PC-3 (cell line): ENCODE measurements at regions not wholly inside any gene's neighbourhood (a gene's known extent, or its start where the extent isn't known, plus 50 kb on each side); places are given as distances from the start of the nearest gene placed in this dataset.

Experiments used
- ATAC-seq: fragments of 200-7000 bp; cut with Tn5 transposase; 2 replicates; pipeline ENCODE4 v1.9.1; 2020; ENCODE audit warnings: mild to moderate bottlenecking, moderate library complexity
- BruUV-seq: library from RNA; stranded (reverse); fragments of 400-500 nt; replicated peaks from 2 replicates; lab custom pipeline; 2021; lab: Mats Ljungman, UMichigan
- CTCF ChIA-PET: fragments of 300-600 bp; sonication (Branson Sonifier 250); formaldehyde crosslinking; loops from one replicate; lab custom pipeline; 2022; ENCODE audit warnings: antibody characterized with exemption; lab: Charles Lee
- POLR2A ChIA-PET: fragments of 300-600 bp; sonication (Branson Sonifier 250); formaldehyde crosslinking; loops from one replicate; lab custom pipeline; 2022; ENCODE audit warnings: antibody characterized with exemption; ENCODE audit not compliant: unreplicated experiment; lab: Charles Lee
- DNase-seq: peaks from one replicate; pipeline ENCODE4 v3.0.0-alpha.2; 2015
- H2AFZ ChIP-seq: fragments of 300-600 bp; sonication (generic); 2 replicates; pipeline ENCODE4 v1.6.0; 2016; ENCODE audit warnings: antibody characterized with exemption, low read length
- H3F3A ChIP-seq: fragments of 300-600 bp; sonication (generic); one replicate; pipeline ENCODE4 v1.6.0; 2017; ENCODE audit warnings: antibody characterized with exemption, low read length, control low read depth, mild to moderate bottlenecking; ENCODE audit not compliant: unreplicated experiment
- H3K27ac ChIP-seq: fragments of 300-600 bp; sonication (generic); 2 replicates; pipeline ENCODE4 v1.5.1; 2016; ENCODE audit warnings: mild to moderate bottlenecking, low read length
- H3K27me3 ChIP-seq: fragments of 300-600 bp; sonication (generic); 2 replicates; pipeline ENCODE4 v1.6.1; 2016; ENCODE audit warnings: low read length, mixed read lengths
- H3K36me3 ChIP-seq: fragments of 300-600 bp; sonication (generic); 2 replicates; pipeline ENCODE4 v1.6.1; 2016; ENCODE audit warnings: low read depth, mixed run types, low read length, mixed read lengths
- H3K4me1 ChIP-seq: fragments of 300-600 bp; sonication (generic); 2 replicates; pipeline ENCODE4 v1.5.1; 2016; ENCODE audit warnings: low read length; ENCODE audit not compliant: insufficient read depth
- H3K4me2 ChIP-seq: fragments of 300-600 bp; sonication (generic); 2 replicates; pipeline ENCODE4 v1.6.0; 2016; ENCODE audit warnings: low read length
- H3K4me3 ChIP-seq: fragments of 300-600 bp; sonication (generic); 2 replicates; pipeline ENCODE4 v1.5.1; 2016; ENCODE audit warnings: mild to moderate bottlenecking, low read length, mixed read lengths
- H3K79me2 ChIP-seq: fragments of 300-600 bp; sonication (generic); 2 replicates; pipeline ENCODE4 v1.6.1; 2017; ENCODE audit warnings: low read length, mixed read lengths
- H3K9ac ChIP-seq: fragments of 300-600 bp; sonication (generic); 2 replicates; pipeline ENCODE4 v1.6.0; 2016; ENCODE audit warnings: mild to moderate bottlenecking, low read length
- H3K9me2 ChIP-seq: fragments of 300-600 bp; sonication (generic); replicated peaks from 2 replicates; pipeline ENCODE4 v1.6.1; 2016; ENCODE audit warnings: mixed run types, low read length, mixed read lengths
- H3K9me3 ChIP-seq: fragments of 300-600 bp; sonication (generic); 2 replicates; pipeline ENCODE4 v1.6.1; 2016; ENCODE audit warnings: low read length, mixed read lengths
- H4K20me1 ChIP-seq: fragments of 300-600 bp; sonication (generic); 2 replicates; pipeline ENCODE4 v1.6.1; 2016; ENCODE audit warnings: low read length, mixed read lengths
- EZH2 ChIP-seq: fragments of 300-600 bp; sonication (generic); IDR thresholded peaks from one replicate; pipeline ENCODE4 v1.6.1; 2017; ENCODE audit warnings: antibody characterized with exemption, mild to moderate bottlenecking, low read length; ENCODE audit not compliant: unreplicated experiment
- EZH2phosphoT487 ChIP-seq: fragments of 300-600 bp; sonication (generic); IDR thresholded peaks from 2 replicates; pipeline ENCODE4 v1.6.1; 2018; ENCODE audit warnings: mild to moderate bottlenecking, antibody characterized with exemption, low read length, borderline replicate concordance
- intact Hi-C: fragments of 100-400 bp; cut with micrococcal nuclease; formaldehyde crosslinking; loops from 2 replicates; pipeline ENCODE4 v1.9.0; 2023
- TF ChIP-seq, protein P1 (sequence below): fragments of 300-600 bp; sonication (generic); conservative IDR thresholded peaks from 2 replicates; pipeline ENCODE4 v1.5.1; 2017; ENCODE audit warnings: antibody characterized with exemption, low read depth, mild to moderate bottlenecking, low read length

DNA sequence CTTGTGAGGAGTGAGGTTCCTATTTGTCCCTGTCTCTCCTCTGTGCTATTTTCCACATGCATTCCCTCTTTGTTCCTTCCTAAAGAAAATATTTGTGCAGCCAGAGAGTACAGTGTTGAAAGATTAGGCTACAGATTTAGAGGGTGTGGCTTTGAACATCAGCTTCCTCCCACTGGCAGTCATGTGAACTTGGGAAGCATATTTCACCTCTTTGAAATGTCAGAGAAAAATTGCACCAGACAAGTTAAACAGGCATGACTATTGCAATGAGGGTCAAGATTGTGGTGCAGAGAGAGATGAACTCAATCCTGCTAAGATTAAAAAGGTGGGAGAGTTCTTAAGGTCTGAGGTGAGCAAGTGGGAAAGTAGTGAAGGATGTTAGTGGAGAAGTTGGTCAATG, 641.0 kb downstream of the DNAH5 start:
- Histone ChIP-seq H3K27me3 (no peaks in the 10 kb centered on the region), H3K4me3 (no peak overlapping the region), H3F3A (no peaks in the 10 kb centered on the region), H3K9ac (no peak overlapping the region), H3K9me3 (no peaks in the 10 kb centered on the region), H3K36me3 (no peaks in the 10 kb centered on the region), H3K4me2 (no peak overlapping the region), H3K27ac (no peak overlapping the region), H4K20me1 (no peaks in the 10 kb centered on the region), H3K9me2 (no peaks in the 10 kb centered on the region), H2AFZ (no peak overlapping the region), H3K4me1 (no peaks in the 10 kb centered on the region), H3K79me2 (no peaks in the 10 kb centered on the region)
- ATAC-seq (no peak), DNase-seq (no peak)
- no TSS peak for BruUV-seq
- no peak for TF ChIP-seq EZH2phosphoT487
- TF ChIP-seq, protein P1, sequence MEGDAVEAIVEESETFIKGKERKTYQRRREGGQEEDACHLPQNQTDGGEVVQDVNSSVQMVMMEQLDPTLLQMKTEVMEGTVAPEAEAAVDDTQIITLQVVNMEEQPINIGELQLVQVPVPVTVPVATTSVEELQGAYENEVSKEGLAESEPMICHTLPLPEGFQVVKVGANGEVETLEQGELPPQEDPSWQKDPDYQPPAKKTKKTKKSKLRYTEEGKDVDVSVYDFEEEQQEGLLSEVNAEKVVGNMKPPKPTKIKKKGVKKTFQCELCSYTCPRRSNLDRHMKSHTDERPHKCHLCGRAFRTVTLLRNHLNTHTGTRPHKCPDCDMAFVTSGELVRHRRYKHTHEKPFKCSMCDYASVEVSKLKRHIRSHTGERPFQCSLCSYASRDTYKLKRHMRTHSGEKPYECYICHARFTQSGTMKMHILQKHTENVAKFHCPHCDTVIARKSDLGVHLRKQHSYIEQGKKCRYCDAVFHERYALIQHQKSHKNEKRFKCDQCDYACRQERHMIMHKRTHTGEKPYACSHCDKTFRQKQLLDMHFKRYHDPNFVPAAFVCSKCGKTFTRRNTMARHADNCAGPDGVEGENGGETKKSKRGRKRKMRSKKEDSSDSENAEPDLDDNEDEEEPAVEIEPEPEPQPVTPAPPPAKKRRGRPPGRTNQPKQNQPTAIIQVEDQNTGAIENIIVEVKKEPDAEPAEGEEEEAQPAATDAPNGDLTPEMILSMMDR = no peak
- CTCF ChIA-PET = no interaction called here
- intact Hi-C loops = no loop called here
- POLR2A ChIA-PET = no interaction called here

DNA sequence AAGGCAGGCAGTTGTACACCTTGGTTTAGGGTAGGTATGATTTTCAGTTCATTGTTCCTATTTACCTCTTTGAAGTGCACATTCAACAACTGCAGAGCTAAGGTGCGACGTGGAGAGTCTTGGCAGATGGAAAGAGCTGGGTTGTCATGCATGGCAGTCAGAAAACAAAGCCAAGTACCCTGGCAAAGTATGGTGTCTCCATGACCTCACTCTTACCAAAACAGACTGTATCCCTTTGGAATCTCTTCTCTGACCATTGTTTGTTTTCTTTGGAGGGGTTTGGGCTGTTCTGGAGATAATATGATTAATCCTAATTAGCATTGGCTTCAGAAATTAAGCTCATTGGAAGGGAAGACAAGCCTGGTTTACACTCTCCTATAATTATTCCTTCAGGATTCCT, 665.7 kb downstream of the DNAH5 start:
- no peaks in the 10 kb centered on the region for H3K9me2 ChIP-seq
- POLR2A ChIA-PET = no interaction called here
- no TSS peak for BruUV-seq
- H3F3A ChIP-seq = no peaks in the 10 kb centered on the region
- no peak overlapping the region for H3K4me3 ChIP-seq
- no peak for DNase-seq
- H3K9me3 ChIP-seq = no peaks in the 10 kb centered on the region
- no peak overlapping the region for H3K4me2 ChIP-seq
- H3K79me2 ChIP-seq = no peaks in the 10 kb centered on the region
- H3K27me3 ChIP-seq = no peaks in the 10 kb centered on the region
- no peak overlapping the region for H3K27ac ChIP-seq
- H4K20me1 ChIP-seq = no peaks in the 10 kb centered on the region
- no peak for ATAC-seq
- H3K9ac ChIP-seq = no peak overlapping the region
- CTCF ChIA-PET = no interaction called here
- TF ChIP-seq EZH2 = no peak
- TF ChIP-seq, protein P1 = no peak
- TF ChIP-seq EZH2phosphoT487 = no peak
- intact Hi-C loops = no loop called here
- H3K4me1 ChIP-seq = no peaks in the 10 kb centered on the region
- no peak overlapping the region for H2AFZ ChIP-seq
- no peaks in the 10 kb centered on the region for H3K36me3 ChIP-seq

DNA sequence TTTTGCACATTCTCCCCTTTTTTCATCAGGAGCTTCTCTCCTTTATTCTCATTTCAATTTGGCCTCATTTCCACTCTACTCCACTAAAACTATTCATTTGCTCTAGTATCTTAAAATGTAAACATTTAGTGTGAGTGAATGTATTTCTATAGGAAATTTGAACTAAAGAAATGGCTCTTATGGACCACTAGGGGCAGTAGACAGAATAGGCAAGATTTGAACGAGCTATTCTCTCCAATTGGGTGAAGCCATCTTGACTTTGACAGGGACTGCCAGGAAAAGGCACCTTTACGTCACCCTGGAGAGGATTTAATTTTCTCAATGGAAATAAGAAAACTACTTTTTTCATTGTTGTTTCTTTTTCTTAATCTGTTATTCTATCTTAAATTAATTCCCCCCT, 666.3 kb downstream of the DNAH5 start:
- intact Hi-C loops = no loop called here
- peak; percentile 22 for DNase-seq
- CTCF ChIA-PET = no interaction called here

More for the DNA sequence above, 666.3 kb downstream of the DNAH5 start:
- no peak overlapping the region for H3K4me3 ChIP-seq
- H3K36me3 ChIP-seq = no peaks in the 10 kb centered on the region
- BruUV-seq = no TSS peak
- no peak overlapping the region for H3K9ac ChIP-seq
- no peaks in the 10 kb centered on the region for H3K4me1 ChIP-seq
- ATAC-seq = no peak
- TF ChIP-seq, protein P1 = peak; percentile 80
- TF ChIP-seq EZH2phosphoT487 = no peak
- POLR2A ChIA-PET = no interaction called here
- H3K9me3 ChIP-seq = no peaks in the 10 kb centered on the region
- no peaks in the 10 kb centered on the region for H3K27me3 ChIP-seq
- H2AFZ ChIP-seq = no peak overlapping the region
- no peaks in the 10 kb centered on the region for H3F3A ChIP-seq
- H3K27ac ChIP-seq = no peak overlapping the region
- no peaks in the 10 kb centered on the region for H4K20me1 ChIP-seq
- no peak overlapping the region for H3K4me2 ChIP-seq
- H3K79me2 ChIP-seq = no peaks in the 10 kb centered on the region
- no peaks in the 10 kb centered on the region for H3K9me2 ChIP-seq
